ENCODE measurements at regions not wholly inside any gene's neighbourhood (a gene's known extent, or its start where the extent isn't known, plus 50 kb on each side); places are given as distances from the start of the nearest gene placed in this dataset.

DNA sequence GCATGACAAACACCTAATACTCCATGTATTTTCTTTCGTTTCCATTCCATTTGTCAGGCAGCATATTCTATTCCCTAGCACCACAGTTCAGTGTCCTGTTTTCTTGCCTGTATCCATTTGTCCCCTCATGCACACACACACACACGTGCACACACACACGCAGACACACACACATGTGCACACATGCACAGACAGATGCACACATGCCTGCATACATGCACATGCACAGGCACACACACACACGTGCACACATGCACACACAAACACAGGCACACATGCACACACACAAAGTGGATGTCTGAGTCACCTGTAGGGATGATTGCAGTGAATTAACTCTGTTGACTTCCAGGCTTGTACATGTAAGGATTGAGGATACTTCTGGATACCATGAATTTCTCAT, 226.7 kb upstream of the SYNDIG1 start:
- TF ChIP-seq, protein P1, sequence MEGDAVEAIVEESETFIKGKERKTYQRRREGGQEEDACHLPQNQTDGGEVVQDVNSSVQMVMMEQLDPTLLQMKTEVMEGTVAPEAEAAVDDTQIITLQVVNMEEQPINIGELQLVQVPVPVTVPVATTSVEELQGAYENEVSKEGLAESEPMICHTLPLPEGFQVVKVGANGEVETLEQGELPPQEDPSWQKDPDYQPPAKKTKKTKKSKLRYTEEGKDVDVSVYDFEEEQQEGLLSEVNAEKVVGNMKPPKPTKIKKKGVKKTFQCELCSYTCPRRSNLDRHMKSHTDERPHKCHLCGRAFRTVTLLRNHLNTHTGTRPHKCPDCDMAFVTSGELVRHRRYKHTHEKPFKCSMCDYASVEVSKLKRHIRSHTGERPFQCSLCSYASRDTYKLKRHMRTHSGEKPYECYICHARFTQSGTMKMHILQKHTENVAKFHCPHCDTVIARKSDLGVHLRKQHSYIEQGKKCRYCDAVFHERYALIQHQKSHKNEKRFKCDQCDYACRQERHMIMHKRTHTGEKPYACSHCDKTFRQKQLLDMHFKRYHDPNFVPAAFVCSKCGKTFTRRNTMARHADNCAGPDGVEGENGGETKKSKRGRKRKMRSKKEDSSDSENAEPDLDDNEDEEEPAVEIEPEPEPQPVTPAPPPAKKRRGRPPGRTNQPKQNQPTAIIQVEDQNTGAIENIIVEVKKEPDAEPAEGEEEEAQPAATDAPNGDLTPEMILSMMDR (conservative IDR thresholded peaks at IDR 0.05; ENCODE audit: low read depth, low read length), result no peak
- no peak for TF ChIP-seq EZH2 (IDR thresholded peaks at IDR 0.05; ENCODE audit: borderline replicate concordance, low read depth, low read length, poor library complexity, severe bottlenecking)

Data from A673 (cell line).